ENCODE measurements at regions not wholly inside any gene's neighbourhood (a gene's known extent, or its start where the extent isn't known, plus 50 kb on each side); places are given as distances from the start of the nearest gene placed in this dataset.

GRCh38 chr5:111942661-111943401, 185.8 kb upstream of the NREP start:
- DNase-seq (ENCODE audit: low spot score in 2 of 2) = no peak
- intact Hi-C loops (cut with DNase I; ENCODE audit: low total_unique reads) = no loop called here
- no peaks in the 10 kb centered on the region for H3K27me3 ChIP-seq
- no peak overlapping the region for H3K27ac ChIP-seq
- no peaks in the 10 kb centered on the region for H3K36me3 ChIP-seq
- no peak overlapping the region for H3K4me3 ChIP-seq
- H3K4me1 ChIP-seq = no peaks in the 10 kb centered on the region
- H3K9me3 ChIP-seq = no peaks in the 10 kb centered on the region
- TF ChIP-seq POLR2AphosphoS5 (IDR thresholded peaks at IDR 0.05) = no peak
- no peak for TF ChIP-seq POLR2A (IDR thresholded peaks at IDR 0.05)
- no peak for TF ChIP-seq CTCF (IDR thresholded peaks at IDR 0.05)

GRCh38 chr5:111942201-111942600, 185.2 kb upstream of the NREP start:
- TF ChIP-seq CTCF (IDR thresholded peaks at IDR 0.05) (no peak), POLR2AphosphoS5 (IDR thresholded peaks at IDR 0.05) (no peak), POLR2A (IDR thresholded peaks at IDR 0.05) (no peak)
- no peak overlapping the region for H3K27ac ChIP-seq
- DNase-seq (ENCODE audit: low spot score in 2 of 2) = no peak
- no peak overlapping the region for H3K4me3 ChIP-seq
- H3K9me3 ChIP-seq = no peaks in the 10 kb centered on the region
- H3K4me1 ChIP-seq = no peaks in the 10 kb centered on the region
- no peaks in the 10 kb centered on the region for H3K36me3 ChIP-seq
- no peaks in the 10 kb centered on the region for H3K27me3 ChIP-seq
- intact Hi-C loops (cut with DNase I; ENCODE audit: low total_unique reads) = no loop called here

GRCh38 chr5:111937094-111937493, 180.1 kb upstream of the NREP start:
- Histone ChIP-seq H3K9me3 (no peaks in the 10 kb centered on the region), H3K27ac (no peak overlapping the region), H3K36me3 (no peaks in the 10 kb centered on the region), H3K4me3 (no peak overlapping the region), H3K27me3 (no peaks in the 10 kb centered on the region), H3K4me1 (no peaks in the 10 kb centered on the region)
- intact Hi-C loops (cut with DNase I; ENCODE audit: low total_unique reads) = no loop called here
- TF ChIP-seq POLR2AphosphoS5 (IDR thresholded peaks at IDR 0.05) = no peak
- TF ChIP-seq POLR2A (IDR thresholded peaks at IDR 0.05) = no peak
- no peak for TF ChIP-seq CTCF (IDR thresholded peaks at IDR 0.05)
- DNase-seq (ENCODE audit: low spot score in 2 of 2) = no peak

GRCh38 chr5:111935835-111936234, 178.8 kb upstream of the NREP start:
- Histone ChIP-seq H3K9me3 (no peaks in the 10 kb centered on the region), H3K4me1 (no peaks in the 10 kb centered on the region), H3K36me3 (no peaks in the 10 kb centered on the region), H3K27me3 (no peaks in the 10 kb centered on the region), H3K4me3 (no peak overlapping the region), H3K27ac (no peak overlapping the region)
- no peak for DNase-seq (ENCODE audit: low spot score in 2 of 2)
- intact Hi-C loops (cut with DNase I; ENCODE audit: low total_unique reads) = no loop called here
- TF ChIP-seq CTCF (IDR thresholded peaks at IDR 0.05) (no peak), POLR2AphosphoS5 (IDR thresholded peaks at IDR 0.05) (no peak), POLR2A (IDR thresholded peaks at IDR 0.05) (no peak)

- Histone ChIP-seq H3K27me3 (no peaks in the 10 kb centered on the region), H3K9me3 (no peaks in the 10 kb centered on the region), H3K4me1 (no peaks in the 10 kb centered on the region), H3K27ac (no peak overlapping the region), H3K4me3 (no peak overlapping the region), H3K36me3 (no peaks in the 10 kb centered on the region)
- DNase-seq (ENCODE audit: low spot score in 2 of 2) = no peak
- TF ChIP-seq POLR2A (IDR thresholded peaks at IDR 0.05) = no peak
- no peak for TF ChIP-seq CTCF (IDR thresholded peaks at IDR 0.05)
- no peak for TF ChIP-seq POLR2AphosphoS5 (IDR thresholded peaks at IDR 0.05)
- intact Hi-C loops (cut with DNase I; ENCODE audit: low total_unique reads) = no loop called here
Observed at GRCh38 chr5:111935009-111935408, 178.0 kb upstream of the NREP start.
